Neural cell (in vitro differentiated cells): ENCODE measurements at regions not wholly inside any gene's neighbourhood (a gene's known extent, or its start where the extent isn't known, plus 50 kb on each side); places are given as distances from the start of the nearest gene placed in this dataset.

Source experiments
- H2AFZ ChIP-seq: fragments of 200-600, 300-800 bp; sonication (generic), shearing (Covaris generic); 2 replicates; pipeline ENCODE4 v1.6.0; 2014; ENCODE audit warnings: low read depth, mild to moderate bottlenecking, antibody characterized with exemption, low read length, moderate library complexity
- H3F3A ChIP-seq: fragments of 200-600 bp; shearing (Covaris generic); 2 replicates; pipeline ENCODE4 v1.6.1; 2016; ENCODE audit warnings: mild to moderate bottlenecking, moderate library complexity, mixed read lengths, antibody characterized with exemption, low read length; ENCODE audit not compliant: insufficient read depth, poor library complexity, severe bottlenecking
- H3K27ac ChIP-seq: fragments of 200-600, 300-800 bp; sonication (generic), shearing (Covaris generic); 2 replicates; pipeline ENCODE4 v1.5.1; 2014; ENCODE audit warnings: mild to moderate bottlenecking, low read length, moderate library complexity
- H3K27me3 ChIP-seq: fragments of 300-800, 200-600 bp; sonication (generic), shearing (Covaris generic); 2 replicates; pipeline ENCODE4 v1.6.0; 2014; ENCODE audit warnings: mild to moderate bottlenecking, low read depth, low read length, moderate library complexity; ENCODE audit not compliant: insufficient read depth
- H3K36me3 ChIP-seq: fragments of 300-800, 200-600 bp; sonication (generic), shearing (Covaris generic); 2 replicates; pipeline ENCODE4 v1.5.1; 2014; ENCODE audit warnings: mild to moderate bottlenecking, antibody characterized with exemption, low read length, moderate library complexity; ENCODE audit not compliant: insufficient read depth
- H3K4me2 ChIP-seq: fragments of 300-800, 200-600 bp; sonication (generic), shearing (Covaris generic); 2 replicates; pipeline ENCODE4 v1.6.0; 2014; ENCODE audit warnings: mild to moderate bottlenecking, low read length
- H3K4me3 ChIP-seq: fragments of 300-800, 200-600 bp; sonication (generic), shearing (Covaris generic); 2 replicates; pipeline ENCODE4 v1.5.1; 2014; ENCODE audit warnings: mild to moderate bottlenecking, low read length, moderate library complexity
- H3K79me2 ChIP-seq: fragments of 200-600 bp; shearing (Covaris generic); replicated peaks from 2 replicates; pipeline ENCODE4 v1.6.0; 2014; ENCODE audit warnings: mild to moderate bottlenecking, low read length, moderate library complexity; ENCODE audit not compliant: insufficient read depth
- H3K9ac ChIP-seq: fragments of 300-800, 200-600 bp; sonication (generic), shearing (Covaris generic); 2 replicates; pipeline ENCODE4 v1.6.1; 2016; ENCODE audit warnings: mild to moderate bottlenecking, low read length, mixed read lengths
- H3K9me2 ChIP-seq: fragments of 200-600 bp; shearing (Covaris generic); 2 replicates; pipeline ENCODE4 v1.6.1; 2016; ENCODE audit warnings: mild to moderate bottlenecking, low read length, mixed read lengths; ENCODE audit not compliant: insufficient read depth
- H3K9me3 ChIP-seq: fragments of 200-600, 300-800 bp; sonication (generic), shearing (Covaris generic); 2 replicates; pipeline ENCODE4 v1.6.1; 2016; ENCODE audit warnings: mild to moderate bottlenecking, mixed run types, low read length, moderate library complexity, mixed read lengths
- H4K20me1 ChIP-seq: fragments of 200-600 bp; shearing (Covaris generic); 2 replicates; pipeline ENCODE4 v1.6.1; 2016; ENCODE audit warnings: mild to moderate bottlenecking, mixed run types; ENCODE audit not compliant: insufficient read depth
- EP300 ChIP-seq: fragments of 450-650 bp; conservative IDR thresholded peaks from 2 replicates; pipeline ENCODE4 v1.6.1; 2014; ENCODE audit warnings: antibody characterized with exemption, mild to moderate bottlenecking, moderate library complexity; ENCODE audit not compliant: poor library complexity, severe bottlenecking
- EZH2 ChIP-seq: fragments of 200-600, 300-800 bp; shearing (Covaris generic), sonication (generic); IDR thresholded peaks from 2 replicates; pipeline ENCODE4 v1.6.1; 2014; ENCODE audit warnings: antibody characterized with exemption, low read length, borderline replicate concordance, mild to moderate bottlenecking; ENCODE audit not compliant: insufficient read depth, poor library complexity, severe bottlenecking
- MXI1 ChIP-seq: fragments of 450-650 bp; conservative IDR thresholded peaks from 2 replicates; pipeline ENCODE4 v1.6.1; 2014; ENCODE audit warnings: antibody characterized with exemption, mild to moderate bottlenecking; ENCODE audit not compliant: poor library complexity, severe bottlenecking
- POLR2AphosphoS5 ChIP-seq: IDR thresholded peaks from 2 replicates; pipeline ENCODE4 v1.6.1; 2012
- RAD21 ChIP-seq: fragments of 450-650 bp; conservative IDR thresholded peaks from 2 replicates; pipeline ENCODE4 v1.6.1; 2014; ENCODE audit warnings: antibody characterized with exemption, mild to moderate bottlenecking, moderate library complexity
- SMC3 ChIP-seq: fragments of 450-650 bp; conservative IDR thresholded peaks from 2 replicates; pipeline ENCODE4 v1.6.1; 2014; ENCODE audit warnings: antibody characterized with exemption, mild to moderate bottlenecking, moderate library complexity; ENCODE audit not compliant: poor library complexity
- TAF1 ChIP-seq: IDR thresholded peaks from 2 replicates; pipeline ENCODE4 v1.6.1; 2012; ENCODE audit warnings: low read depth
- TF ChIP-seq, protein P1 (sequence below): fragments of 450-650 bp; IDR thresholded peaks from 2 replicates; pipeline ENCODE4 v1.5.1; 2014; ENCODE audit warnings: antibody characterized with exemption, mild to moderate bottlenecking, moderate library complexity; ENCODE audit not compliant: poor library complexity, severe bottlenecking
- TF ChIP-seq, protein P2 (sequence below): IDR thresholded peaks from 2 replicates; pipeline ENCODE4 v1.6.1; 2012; ENCODE audit warnings: borderline replicate concordance

DNA sequence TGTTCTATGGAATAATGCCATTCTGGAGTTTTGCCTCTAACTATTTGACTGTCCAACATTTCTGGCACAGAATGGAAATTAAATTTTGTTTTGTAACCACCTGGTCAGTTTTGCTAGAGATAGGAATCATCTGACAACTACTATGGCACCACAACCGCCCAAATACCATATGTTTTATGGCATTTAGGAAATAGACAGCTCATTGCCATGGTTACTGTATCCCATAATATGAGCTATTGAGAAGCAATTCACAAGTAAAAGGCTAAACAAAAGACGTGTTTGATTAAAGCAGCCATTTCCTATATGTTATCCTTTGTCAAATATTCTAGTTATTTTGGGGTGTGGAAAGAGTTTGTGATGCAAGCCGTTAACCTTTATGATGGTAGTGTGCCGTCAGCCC is 1105.3 kb upstream of the LCORL start:
- no peaks in the 10 kb centered on the region for H3K27me3 ChIP-seq
- no peaks in the 10 kb centered on the region for H3K9me3 ChIP-seq
- H3K4me3 ChIP-seq = no peak overlapping the region
- no peak overlapping the region for H3K27ac ChIP-seq
- H3K36me3 ChIP-seq = no peaks in the 10 kb centered on the region
- no peaks in the 10 kb centered on the region for H4K20me1 ChIP-seq
- H3K9ac ChIP-seq = no peak overlapping the region
- no peaks in the 10 kb centered on the region for H3F3A ChIP-seq
- no peak overlapping the region for H3K4me2 ChIP-seq
- H3K79me2 ChIP-seq = no peaks in the 10 kb centered on the region
- H2AFZ ChIP-seq = no peak overlapping the region
- TF ChIP-seq, protein P1, sequence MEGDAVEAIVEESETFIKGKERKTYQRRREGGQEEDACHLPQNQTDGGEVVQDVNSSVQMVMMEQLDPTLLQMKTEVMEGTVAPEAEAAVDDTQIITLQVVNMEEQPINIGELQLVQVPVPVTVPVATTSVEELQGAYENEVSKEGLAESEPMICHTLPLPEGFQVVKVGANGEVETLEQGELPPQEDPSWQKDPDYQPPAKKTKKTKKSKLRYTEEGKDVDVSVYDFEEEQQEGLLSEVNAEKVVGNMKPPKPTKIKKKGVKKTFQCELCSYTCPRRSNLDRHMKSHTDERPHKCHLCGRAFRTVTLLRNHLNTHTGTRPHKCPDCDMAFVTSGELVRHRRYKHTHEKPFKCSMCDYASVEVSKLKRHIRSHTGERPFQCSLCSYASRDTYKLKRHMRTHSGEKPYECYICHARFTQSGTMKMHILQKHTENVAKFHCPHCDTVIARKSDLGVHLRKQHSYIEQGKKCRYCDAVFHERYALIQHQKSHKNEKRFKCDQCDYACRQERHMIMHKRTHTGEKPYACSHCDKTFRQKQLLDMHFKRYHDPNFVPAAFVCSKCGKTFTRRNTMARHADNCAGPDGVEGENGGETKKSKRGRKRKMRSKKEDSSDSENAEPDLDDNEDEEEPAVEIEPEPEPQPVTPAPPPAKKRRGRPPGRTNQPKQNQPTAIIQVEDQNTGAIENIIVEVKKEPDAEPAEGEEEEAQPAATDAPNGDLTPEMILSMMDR = no peak
- TF ChIP-seq RAD21 = no peak
- TF ChIP-seq, protein P2, sequence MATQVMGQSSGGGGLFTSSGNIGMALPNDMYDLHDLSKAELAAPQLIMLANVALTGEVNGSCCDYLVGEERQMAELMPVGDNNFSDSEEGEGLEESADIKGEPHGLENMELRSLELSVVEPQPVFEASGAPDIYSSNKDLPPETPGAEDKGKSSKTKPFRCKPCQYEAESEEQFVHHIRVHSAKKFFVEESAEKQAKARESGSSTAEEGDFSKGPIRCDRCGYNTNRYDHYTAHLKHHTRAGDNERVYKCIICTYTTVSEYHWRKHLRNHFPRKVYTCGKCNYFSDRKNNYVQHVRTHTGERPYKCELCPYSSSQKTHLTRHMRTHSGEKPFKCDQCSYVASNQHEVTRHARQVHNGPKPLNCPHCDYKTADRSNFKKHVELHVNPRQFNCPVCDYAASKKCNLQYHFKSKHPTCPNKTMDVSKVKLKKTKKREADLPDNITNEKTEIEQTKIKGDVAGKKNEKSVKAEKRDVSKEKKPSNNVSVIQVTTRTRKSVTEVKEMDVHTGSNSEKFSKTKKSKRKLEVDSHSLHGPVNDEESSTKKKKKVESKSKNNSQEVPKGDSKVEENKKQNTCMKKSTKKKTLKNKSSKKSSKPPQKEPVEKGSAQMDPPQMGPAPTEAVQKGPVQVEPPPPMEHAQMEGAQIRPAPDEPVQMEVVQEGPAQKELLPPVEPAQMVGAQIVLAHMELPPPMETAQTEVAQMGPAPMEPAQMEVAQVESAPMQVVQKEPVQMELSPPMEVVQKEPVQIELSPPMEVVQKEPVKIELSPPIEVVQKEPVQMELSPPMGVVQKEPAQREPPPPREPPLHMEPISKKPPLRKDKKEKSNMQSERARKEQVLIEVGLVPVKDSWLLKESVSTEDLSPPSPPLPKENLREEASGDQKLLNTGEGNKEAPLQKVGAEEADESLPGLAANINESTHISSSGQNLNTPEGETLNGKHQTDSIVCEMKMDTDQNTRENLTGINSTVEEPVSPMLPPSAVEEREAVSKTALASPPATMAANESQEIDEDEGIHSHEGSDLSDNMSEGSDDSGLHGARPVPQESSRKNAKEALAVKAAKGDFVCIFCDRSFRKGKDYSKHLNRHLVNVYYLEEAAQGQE = no peak
- no peak for TF ChIP-seq EP300
- TF ChIP-seq MXI1 = no peak
- no peak for TF ChIP-seq EZH2
- no peak for TF ChIP-seq POLR2AphosphoS5
- no peak for TF ChIP-seq TAF1
- no peak for TF ChIP-seq SMC3
- no peaks in the 10 kb centered on the region for H3K9me2 ChIP-seq

DNA sequence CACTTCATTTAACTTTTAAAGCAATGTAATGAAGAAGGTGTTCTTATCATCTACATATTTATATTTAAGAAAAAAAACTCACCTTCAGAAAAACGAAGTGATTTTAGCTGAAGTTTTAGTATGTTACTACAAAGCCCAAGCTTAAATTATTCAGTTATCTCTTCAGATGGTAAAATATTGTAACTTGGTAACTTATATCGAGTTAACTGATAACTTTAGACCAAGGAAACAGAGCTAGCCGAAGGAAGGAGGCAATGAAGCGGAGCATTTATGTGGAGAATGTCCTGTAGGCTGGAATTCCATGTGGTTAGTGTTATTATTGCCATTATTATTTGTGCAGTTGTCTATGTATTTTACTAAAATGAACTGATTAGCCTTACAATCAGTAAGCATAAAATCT is 1102.1 kb upstream of the LCORL start:
- H3K79me2 ChIP-seq = no peaks in the 10 kb centered on the region
- H4K20me1 ChIP-seq = no peaks in the 10 kb centered on the region
- no peaks in the 10 kb centered on the region for H3K9me2 ChIP-seq
- no peak overlapping the region for H3K4me2 ChIP-seq
- no peak for TF ChIP-seq MXI1
- no peak for TF ChIP-seq POLR2AphosphoS5
- TF ChIP-seq, protein P2 = no peak
- TF ChIP-seq SMC3 = no peak
- no peak for TF ChIP-seq EZH2
- TF ChIP-seq, protein P1 = no peak
- TF ChIP-seq EP300 = no peak
- TF ChIP-seq TAF1 = no peak
- no peaks in the 10 kb centered on the region for H3K36me3 ChIP-seq
- H3K9ac ChIP-seq = no peak overlapping the region
- H3K27ac ChIP-seq = no peak overlapping the region
- no peak overlapping the region for H3K4me3 ChIP-seq
- H3K27me3 ChIP-seq = no peaks in the 10 kb centered on the region
- no peaks in the 10 kb centered on the region for H3K9me3 ChIP-seq
- H2AFZ ChIP-seq = no peak overlapping the region
- no peaks in the 10 kb centered on the region for H3F3A ChIP-seq
